Muscle of arm (tissue), 1 donor: ENCODE measurements at regions not wholly inside any gene's neighbourhood (a gene's known extent, or its start where the extent isn't known, plus 50 kb on each side); places are given as distances from the start of the nearest gene placed in this dataset.
A peak's percentile ranks its signal among the peaks of the same experiment; 100 is the strongest.
"Not testable (repeated sequence)": the region's sequence is repeated elsewhere in the genome, so short reads cannot be mapped to it uniquely, and the experiment has no call there.

ENCODE experiments used
- DNase-seq: peaks from one replicate; pipeline ENCODE4 v3.0.0-alpha.2; 2013

DNA sequence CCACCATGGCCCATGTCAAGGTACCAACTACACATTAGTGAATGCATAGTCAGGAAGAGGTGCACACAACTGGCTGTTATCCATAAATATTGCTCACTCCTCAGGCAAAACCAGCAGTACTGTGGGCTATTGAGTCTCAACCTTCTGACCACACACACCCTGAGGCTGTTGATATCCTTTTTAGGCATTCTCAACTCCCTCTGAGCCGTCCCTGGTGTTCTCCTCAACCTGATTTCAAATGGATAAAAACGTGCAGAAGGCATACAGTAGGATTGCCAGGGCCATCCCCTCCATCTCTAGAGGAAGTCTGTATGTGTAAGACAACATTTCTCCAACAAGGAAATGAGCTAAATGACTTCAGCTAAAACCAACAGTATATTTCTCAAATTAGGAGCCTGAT is 98.7 kb upstream of the KLHL13 start:
- DNase-seq, result no peak

DNA sequence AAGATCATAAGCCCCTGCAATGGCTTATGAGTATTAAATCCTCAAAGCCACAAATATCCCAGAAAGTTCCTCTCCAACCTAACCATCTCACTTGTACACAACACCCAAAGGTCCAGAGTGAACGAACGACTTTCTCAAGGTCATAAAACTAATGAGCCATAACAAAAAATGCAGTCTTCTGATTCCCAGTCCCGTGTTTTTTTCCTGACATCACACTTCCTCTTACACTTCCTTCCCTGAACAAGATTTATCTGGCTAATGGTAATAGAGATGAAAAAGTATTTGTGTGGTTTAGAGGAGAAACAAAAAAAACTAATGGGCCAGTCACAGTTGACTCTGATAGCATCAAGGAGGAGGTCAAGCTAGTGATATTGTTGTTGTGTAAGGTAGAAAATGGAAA is 99.5 kb upstream of the KLHL13 start:
- no peak for DNase-seq

DNA sequence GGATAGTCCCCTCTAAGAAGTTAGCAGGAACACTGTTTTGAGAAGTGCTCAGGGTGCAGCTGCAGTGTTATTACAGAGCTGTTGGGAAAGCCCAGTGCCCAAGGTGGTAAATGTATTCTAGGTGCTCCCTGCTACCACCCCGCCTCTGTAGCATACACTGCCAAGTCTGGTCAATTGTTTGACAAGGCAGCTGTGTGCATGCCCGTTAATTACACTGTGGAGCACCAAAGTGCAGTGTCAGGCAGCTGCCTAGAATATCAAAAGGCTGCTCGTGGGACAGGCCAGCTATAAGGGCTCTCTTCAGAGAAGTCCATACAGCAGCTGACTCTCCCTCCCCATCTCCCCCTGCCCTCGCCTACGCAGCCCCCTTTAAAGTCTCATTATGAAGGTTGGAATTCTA is 99.9 kb upstream of the KLHL13 start:
- no peak for DNase-seq

DNA sequence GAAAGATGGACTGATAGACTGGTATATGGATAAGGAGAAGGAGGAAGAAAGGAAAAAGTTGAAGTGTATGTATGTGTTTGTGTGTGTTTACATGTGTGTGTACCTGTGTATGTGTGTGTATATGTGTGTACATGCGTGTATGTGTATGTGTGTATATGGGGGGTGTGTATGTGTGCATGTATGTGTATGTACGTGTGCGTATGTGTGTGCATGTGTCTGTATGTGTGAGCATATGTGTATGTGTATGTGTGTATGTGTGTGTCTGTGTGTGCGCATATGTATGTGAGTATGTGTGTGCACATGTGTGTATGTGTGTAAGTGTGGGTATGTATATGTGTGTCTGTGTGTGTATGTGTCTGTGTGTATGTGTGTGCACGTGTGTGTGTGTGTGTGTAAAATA is 101.5 kb upstream of the KLHL13 start:
- DNase-seq, result no peak

DNA sequence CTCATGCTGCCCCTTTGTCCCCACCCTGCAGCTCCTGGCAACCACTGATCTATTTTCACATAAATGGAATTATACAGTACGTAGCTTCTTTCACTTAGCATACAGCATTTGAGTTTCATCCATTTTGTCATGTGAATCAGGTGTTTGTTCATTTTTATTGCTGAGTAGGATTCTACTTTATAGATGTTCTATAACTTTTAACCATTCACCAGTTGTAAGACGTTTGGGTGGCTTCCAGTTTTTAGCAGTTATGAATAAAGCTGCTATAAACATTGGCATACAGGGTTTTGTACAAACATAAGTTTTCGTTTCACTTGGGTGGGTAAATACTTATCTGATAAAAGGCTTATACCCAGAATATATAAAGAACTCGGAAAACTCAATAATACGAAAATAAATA is 102.3 kb upstream of the KLHL13 start:
- no peak for DNase-seq

DNA sequence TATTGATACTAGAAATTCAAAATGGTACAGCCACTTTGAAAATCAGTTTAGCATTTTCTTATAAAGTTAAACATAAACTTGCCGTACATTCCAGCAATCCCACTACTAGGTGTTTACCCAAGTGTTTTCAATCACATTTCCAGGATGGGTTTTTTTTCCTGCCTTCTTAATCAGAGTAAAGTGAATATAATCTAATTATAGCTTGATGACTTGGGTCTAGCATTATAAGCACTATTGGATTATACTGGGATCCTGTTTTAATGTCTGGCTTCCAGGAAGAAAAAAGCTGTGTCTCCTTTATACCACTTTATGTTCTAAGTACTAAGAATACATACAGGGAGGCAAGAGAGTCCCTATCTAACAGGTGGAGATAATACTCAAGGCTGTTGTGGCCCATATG is 103.3 kb upstream of the KLHL13 start:
- DNase-seq, result no peak

DNA sequence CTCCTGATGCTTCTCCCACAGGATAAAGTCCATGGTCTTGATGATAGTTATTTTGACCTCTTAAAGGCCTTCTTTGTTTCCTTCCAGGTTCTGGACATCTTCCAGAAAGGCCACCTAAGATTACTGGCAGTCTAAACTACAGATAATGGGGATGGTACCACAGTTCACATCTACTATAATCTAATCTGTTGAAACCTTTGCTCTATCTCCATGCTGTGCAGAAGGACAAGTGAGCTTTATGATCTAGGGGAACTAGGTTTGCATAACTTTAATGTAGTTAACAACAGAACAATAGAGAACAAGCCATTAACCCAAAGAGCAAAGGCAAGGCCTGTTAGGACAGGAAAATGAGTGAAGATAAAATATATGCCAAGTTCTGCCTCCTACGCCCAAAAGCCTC is 103.9 kb upstream of the KLHL13 start:
- no peak for DNase-seq

DNA sequence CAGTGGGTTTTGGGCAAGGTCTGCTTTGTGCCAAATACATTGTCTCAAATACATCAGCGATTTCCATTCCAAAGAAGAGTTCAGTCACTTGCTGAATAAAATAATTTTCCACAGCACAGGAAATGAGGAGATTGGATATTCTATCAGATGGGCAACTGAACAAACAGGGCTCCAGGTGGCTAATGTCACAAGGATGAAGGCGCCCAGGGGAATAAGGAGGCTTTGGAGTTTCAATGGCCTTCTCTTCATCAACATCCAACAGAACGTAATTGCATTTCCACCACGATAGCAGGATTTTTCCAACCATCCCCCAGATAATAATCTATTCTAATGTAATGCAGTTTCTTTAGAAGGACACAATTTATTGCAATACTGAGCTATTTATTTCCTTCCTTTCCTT is 104.7 kb upstream of the KLHL13 start:
- DNase-seq, result no peak

DNA sequence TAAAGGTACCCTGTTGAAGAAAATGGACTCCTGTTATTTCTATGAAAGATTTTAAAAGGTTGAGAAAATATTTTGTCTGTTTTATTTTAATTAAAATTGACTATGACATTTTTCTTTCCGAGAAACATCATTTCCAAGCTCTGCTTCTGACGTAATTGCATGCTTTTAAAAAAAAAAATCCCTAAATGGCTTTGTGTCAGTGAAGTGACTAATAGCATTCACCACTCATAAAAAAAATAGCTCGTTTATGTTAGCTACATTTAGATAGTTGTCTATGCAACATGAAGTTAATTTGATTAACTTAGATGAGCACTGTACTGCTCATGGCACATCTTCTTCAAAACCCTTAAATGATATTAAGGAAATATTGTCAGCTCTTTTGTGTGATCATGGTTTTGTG is 105.1 kb upstream of the KLHL13 start:
- no peak for DNase-seq

DNA sequence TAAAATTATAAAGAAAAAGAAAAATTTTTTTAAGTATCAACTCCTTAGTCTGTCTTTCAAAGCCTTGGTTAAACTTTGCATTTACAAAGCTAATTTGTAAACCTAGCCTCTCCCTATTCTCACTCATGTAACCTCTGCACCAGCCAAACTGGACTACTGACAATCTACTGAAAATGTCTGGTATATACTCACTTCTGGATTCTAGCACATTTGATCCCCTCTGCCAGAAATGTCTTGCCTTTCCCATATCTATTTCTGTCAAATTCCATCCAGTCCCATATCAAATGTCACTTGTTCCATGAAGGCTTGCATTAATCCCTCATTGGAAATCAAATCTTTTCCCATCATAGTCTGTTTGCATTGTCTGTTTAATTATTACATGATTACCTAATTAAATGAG is 105.8 kb upstream of the KLHL13 start:
- no peak for DNase-seq

DNA sequence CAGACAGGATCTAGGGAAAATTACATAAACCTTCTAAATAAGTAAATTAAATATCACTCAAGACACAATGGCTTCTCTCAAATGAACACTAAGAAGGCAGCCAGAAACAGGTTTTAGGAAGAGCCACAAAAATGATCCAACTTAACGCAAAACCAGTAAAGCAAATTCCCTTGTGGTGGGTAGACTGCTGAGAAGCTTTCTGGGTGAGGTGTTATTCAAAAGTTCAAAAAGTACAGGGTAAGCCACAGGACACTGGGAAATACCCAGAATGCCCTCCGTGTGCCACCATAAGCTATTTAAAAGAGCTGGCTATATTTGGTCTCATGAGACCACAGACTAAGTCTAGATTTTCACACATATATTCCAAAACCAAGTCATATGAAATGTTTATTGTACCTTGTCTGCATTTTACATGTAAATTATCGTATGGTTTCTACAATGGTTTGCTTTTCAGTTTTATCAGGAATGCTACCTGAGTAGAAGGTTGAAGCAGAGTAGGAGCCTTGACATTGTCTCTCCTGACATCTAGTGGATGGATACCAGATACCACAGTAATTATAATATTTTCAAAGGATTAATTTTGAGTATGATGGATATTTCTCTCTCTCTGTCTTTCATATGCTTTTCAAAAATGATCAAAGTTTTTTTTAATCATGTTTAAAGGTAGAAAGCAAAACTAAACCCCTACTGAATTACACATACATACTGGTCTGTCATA is 109.3 kb upstream of the KLHL13 start:
- no peak for DNase-seq

DNA sequence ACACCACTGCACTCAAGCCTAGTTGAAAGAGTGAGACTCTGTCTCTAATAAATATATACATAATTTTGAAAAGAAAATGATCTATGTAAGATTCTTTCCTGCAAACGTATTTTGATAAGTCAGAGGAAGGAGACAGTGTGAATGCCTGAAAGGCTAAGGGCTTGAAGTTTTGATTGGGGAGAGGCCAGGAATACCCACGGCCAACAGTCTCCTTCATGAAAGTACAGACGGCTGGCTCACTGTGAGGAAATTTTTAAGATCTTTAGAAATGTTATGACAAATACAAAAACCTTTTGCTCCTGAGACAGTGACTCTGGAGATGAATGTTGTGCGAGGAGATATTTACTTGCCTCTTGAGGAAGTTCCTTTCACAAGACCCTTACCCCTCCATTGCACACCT is 111.4 kb upstream of the KLHL13 start:
- no peak for DNase-seq

DNA sequence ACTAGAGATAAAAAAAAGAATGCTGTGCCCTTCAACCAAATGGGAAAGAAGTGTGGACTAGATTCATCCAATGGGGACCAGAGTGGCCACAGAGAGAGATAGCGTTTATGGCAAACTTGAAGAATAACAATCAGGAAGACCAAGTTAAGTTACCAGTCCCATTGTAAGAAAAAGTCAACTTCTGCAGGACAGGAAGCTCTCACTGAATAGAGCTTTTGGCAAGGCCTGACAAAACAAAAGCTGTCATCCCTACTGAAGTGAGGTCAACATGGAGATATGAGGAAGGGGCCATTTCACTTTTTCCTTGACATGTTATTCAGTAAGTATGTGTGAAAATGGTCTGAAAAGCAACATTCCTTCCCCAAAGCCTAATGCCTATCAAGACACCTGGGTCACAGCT is 111.8 kb upstream of the KLHL13 start:
- DNase-seq, result no peak

DNA sequence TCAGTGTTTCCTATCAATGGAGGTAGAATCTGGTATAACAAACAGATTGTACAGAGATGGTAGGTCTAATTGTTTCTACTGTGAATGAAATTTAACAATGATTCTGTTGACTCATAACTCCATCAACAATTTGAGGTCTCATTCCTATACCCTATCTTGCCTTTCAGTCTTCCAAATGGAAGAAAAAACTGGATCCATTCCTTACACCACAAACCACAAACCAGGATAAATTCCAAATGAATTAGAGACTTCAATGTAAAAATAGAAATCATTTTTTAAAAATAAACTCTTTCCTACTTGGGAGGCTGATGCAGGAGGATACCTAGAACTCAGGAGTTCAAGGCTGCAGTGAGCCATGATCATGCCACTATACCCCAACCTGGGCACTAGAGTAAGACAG is 114.4 kb upstream of the WDR44 start:
- no peak for DNase-seq

DNA sequence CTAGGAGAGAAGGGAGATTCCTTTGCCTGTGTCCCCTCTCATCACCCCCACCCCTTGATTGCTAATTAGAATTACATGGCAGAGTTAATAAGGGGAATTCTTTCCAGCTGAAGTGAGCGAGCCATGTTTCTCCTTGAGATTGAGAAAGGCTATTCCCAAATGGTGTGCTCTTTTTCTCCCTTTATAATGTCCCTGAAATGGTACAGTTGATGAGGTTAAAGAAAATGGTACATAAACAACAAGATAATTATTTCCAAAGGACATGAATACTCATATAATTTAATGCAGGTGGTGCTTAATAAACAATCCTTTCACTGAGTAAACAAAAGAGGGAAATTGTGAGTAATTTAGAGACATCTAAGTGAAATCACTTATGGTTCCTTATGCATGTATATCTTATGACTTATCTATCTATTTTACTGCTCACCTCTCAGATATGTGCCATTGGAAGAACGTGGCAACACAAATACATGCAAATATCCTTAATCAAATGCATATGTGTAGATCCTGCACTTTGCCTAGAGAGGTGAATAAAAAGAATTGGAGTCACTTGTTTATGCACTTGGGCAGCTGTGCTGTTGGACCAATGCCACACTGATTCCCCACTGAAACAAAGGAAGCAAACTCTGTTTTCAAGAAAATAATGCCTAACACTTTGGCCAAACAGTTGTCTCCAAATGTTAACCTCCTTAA is 106.6 kb upstream of the WDR44 start:
- DNase-seq, result peak; percentile 71

DNA sequence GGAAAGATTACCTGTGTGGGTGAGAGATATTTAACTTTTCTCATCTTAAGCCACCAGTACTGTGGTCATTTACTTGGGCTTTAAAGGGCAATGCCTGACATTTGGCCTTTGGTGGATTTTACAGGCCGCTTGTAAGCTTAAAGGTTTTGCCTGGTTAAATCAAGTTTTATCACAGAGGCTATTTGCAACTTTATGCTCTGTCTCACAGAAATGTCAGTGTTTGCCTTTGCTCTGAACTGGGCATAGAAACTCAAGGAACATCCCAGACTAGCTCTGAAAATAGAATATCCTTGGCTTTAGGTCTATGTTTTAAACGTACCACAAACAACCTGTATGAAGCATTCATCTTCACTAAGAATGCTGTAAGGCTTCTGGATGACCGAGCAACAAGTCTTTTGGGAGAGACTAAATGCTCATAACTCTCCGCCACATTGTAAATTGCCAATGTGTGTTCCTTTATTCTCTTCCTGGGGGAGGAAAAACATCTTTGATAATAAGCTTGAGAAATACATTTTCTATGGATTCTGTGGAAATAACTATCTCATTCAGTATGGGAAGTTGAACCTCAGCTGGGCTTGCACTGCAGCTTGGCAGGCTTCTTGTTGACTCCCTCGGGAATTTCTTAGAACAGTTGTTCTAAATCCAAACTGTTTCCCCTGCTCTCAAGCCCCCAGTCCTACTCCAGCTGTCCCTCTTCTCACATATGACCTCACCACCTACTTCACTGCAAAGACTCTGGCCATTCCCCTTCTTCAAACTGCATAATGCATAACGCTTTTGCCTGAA is 105.8 kb upstream of the WDR44 start:
- DNase-seq, result peak; percentile 79

DNA sequence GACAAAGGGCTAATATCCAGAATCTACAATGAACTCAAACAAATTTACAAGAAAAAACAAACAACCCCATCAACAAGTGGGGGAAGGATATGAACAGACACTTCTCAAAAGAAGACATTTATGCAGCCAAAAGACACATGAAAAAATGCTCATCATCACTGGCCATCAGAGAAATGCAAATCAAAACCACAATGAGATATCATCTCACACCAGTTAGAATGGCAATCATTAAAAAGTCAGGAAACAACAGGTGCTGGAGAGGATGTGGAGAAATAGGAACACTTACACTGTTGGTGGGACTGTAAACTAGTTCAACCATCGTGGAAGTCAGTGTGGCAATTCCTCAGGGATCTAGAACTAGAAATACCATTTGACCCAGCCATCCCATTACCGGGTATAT is 98.9 kb upstream of the WDR44 start:
- not testable (repeated sequence) for DNase-seq

DNA sequence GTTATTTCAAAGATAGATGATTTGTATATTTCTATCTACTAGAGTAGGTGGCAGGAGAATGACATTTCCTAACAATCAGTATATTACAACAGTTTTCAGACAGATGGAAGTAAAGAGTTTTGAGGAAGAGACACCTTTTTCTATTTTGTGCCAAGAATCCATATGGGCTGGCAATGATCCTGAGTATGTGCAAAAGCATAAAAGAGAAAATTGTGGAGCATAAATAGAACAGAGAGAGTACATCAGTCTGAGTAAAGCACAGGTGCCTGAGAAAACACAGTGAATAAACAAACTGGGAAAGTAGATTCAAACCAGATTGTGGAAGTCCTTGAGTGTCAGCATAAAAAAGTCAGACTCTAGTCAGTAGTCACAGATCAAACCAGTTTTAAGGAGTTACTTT is 96.8 kb upstream of the WDR44 start:
- DNase-seq, result no peak

DNA sequence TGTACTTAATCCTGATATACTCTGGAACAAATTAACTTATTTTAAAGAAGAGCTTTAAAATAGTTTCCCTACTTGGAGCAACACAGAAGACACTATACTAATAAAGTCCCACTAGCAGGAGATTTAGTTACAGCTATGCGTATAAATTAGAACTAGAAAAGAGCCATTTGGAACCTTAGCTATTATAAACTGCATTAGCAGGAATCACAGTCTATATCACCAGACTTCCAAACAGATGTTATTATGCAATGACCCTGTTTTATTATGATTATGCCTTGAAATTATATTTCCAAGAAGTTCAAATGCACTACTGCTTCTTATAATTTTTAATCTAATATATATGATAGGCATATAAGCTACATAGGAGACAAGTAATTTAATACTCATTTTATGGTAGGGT is 95.5 kb upstream of the WDR44 start:
- no peak for DNase-seq

DNA sequence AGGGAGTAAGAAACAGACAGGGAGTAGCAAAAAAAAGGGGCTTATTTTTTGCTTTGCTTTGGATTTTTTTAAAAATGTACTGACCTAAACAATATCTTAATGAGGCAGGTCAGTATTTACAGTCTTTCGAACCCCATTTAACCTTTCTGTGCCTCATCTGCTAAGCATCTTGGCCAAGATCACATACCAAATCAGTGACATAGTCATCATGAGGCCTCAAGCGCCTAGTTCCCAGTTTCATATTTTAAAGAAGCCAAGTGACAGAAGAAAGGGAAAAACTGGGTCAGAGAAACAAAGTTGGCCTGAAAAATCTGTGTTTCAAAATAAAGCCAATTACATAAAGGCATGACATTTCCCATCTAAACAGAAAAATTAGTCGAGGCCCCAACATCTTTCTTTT is 94.6 kb upstream of the WDR44 start:
- peak; percentile 77 for DNase-seq

DNA sequence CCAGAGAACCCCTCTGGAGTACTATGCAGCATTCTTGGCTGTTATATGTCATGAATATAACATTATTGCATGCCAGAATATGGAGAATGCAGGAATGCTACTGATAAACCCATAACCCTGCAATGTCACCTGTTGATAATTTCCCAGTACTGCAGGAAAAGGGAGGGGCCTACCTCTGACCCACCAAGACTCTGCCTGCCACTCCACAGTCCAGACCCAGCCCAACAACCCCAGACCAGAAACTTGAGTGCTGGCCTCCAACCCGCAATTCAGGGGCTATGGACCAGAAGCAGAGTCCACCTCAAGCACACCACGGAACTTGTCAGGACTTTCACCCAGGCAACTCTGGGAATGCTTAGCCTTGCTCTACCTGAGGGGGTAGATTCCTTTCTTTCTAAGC is 92.9 kb upstream of the WDR44 start:
- no peak for DNase-seq

DNA sequence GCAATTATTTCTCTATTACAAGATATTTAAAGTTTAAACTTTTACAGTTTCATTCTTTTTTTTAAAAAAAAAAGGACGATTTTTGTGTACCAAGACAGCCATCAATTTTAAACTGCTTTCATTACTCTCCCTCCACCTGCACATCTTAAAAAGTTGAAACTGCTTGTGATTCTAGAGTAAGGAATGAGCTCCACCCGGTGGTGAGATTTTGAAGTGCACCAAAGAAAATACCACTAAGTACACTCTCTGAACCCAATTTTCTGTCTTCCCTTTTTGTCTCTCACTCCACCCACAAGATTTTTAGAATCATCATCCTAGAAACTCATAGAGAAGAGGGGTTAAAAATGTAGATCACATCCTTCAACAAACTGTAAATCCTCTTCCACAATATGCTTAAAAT is 91.3 kb upstream of the WDR44 start:
- peak; percentile 75 for DNase-seq

DNA sequence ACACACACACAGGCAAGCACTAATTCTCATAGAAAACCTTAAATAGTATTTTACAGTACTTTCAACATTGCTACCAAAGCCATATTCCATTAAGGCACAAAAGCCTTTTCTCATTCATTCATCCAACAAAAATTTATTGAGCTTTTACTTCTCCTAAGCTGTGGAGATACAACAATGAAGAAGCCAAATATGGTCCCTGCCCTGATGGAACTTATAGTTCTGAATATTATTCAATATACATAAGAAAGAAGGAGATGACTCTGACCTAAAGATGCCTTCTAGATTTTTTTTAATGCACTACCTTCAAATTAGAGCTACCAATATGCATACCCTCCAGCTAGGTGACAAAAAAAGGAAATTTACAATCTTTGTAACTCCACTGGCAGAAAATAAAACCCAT is 90.0 kb upstream of the WDR44 start:
- DNase-seq, result no peak
